ENCODE measurements at regions not wholly inside any gene's neighbourhood (a gene's known extent, or its start where the extent isn't known, plus 50 kb on each side); places are given as distances from the start of the nearest gene placed in this dataset.
A peak's percentile ranks its signal among the peaks of the same experiment; 100 is the strongest.

DNA sequence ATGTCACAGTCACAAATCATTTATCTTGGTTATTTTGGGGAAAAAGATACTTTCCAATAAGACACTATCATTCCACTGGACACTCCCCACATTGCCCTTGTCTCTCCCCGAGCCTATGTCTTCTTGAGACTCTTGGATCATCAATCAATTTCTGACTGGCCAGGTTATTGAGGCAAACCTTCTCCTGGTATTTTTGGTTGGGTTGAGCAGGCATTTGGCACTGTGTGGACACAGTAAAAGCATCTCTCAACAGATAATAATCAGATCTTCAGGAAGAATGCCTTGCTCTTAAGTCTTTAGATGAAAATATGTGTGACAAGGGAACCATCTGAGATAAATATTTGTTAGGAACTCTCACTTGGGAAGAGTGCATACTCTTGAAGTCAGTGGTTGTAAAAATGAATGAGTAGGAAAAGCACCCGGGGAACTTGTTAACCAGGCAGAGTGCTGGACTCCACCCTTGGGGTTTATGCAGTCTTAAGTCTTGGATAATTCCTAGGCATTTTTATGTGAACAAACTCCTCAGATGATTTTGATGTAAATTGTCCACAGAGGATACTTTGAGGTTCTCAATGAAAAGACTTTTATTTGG, 223.8 kb upstream of the CLINT1 start:
- no peak for DNase-seq

DNA sequence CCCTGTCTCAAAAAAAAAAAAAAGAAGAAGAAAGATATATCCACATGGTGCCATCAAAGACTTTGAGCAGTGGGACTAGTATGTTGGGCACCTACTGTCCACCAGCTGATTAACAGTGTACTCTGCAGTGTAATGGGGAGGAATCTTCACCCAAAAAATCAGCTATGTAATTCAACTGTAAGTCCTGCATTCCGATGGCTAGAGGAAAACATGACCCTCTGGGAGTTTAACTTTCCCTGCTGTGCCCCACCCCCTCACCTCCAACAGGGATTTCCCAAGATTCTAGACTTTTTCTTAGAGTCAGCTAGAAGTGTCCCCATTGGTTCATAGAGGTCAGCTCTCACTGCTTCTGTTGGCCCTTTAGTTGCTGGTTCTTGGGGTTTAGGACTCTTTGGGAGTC, 221.2 kb upstream of the CLINT1 start:
- DNase-seq = no peak

- DNase-seq = no peak
These were observed 220.2 kb upstream of the CLINT1 start for GRCh38 chr5:158079097-158079496.

- peak; percentile 53 for DNase-seq
These were observed 216.2 kb upstream of the CLINT1 start for GRCh38 chr5:158074992-158075769.

DNA sequence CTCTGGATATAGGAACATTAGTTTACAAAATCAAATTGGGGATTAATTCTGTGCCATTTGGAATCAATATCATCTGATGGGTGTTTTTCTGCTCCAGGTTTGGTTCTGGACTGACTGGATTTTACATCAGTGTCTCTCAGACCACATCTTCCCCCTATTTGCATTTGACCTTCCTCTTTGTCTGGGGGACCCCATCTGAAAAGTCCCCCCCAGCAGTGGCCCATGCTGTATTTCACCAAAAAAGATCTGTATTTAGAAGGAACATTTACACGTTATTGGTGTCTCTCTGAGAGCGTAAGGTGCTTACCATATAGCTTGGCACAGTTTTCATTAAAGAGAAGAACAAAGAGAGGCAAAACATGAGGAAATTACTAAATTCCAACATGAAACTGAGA, 215.6 kb upstream of the CLINT1 start:
- no peak for DNase-seq

DNA sequence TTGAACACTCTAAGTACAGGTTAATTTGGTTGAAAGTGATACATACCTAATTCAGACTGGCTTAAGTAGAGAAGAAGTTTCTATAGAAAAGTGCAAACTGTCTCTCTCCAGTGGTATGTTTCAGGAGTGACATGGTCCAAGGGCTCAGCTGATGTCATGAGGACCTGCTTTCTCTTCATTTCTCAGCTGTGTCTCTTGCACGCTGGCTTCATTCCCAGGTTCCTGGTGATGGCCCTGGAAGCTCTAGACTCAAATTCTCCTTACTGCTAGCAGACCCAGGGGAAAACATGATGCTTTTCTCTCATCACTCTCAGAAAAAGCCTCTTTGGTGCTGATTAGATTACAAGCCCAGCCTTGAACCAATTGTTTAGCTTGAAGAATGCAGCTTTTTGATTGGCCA, 211.9 kb upstream of the CLINT1 start:
- no peak for DNase-seq

DNA sequence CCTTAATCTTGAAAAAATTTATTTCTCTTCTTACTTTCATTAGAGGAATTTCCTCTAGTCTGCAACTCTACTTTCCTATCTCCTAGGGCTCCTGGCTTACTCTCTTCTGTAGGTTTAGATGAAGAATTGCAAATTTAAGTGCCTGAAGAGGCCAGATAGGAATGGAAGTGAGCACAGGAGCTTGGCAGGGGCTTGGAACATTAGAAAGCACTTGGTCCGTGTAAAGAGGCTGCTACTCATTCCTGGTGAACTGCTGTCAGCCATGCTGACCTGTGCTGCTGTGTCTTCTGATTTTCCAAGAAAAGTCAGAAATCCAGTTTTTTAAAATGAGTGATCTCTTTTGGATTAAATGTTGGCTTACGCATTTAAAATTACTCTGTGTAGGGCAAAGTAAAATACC, 210.9 kb upstream of the CLINT1 start:
- no peak for DNase-seq

- no peak for DNase-seq
These were observed 210.0 kb upstream of the CLINT1 start for GRCh38 chr5:158068964-158069363.

DNA sequence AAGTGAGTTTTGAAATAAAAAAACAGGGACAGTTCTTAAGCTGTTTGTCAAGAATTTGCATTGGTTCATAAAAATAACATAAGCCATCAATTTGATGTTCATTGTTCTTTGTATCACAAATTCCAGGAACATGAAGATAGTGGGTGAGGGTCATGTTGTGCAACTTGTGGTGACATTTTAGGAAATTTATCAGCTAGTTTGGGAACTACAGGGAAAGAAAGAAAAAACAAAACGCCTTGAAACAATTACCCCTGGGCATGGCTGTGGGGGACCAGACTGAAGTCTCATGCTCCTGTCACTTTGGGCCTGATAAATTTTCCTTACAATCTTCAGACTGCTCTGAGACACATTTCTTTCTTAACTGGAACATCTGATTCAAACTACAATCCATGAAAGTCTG, 207.1 kb upstream of the CLINT1 start:
- no peak for DNase-seq

- no peak for DNase-seq
These were observed 205.6 kb upstream of the CLINT1 start for GRCh38 chr5:158064334-158065123.

DNA sequence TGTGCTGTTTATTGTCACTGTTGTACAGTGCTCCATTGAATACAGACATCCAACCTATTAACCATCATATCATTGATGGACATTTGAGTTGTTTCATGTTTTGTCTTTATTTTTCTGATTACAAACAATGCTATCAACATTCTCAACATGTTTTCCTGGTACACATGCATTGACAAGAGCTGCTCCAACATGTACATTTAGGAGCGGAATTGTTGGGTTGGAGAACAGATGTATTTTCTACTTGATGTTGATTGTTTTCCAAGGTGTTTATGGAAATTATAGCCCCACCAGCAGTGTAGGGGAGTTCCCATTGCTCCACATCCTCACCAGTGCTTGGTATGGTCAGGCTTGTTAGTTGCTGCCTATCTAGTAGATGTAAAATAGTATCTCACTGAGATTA, 204.1 kb upstream of the CLINT1 start:
- DNase-seq = no peak

DNA sequence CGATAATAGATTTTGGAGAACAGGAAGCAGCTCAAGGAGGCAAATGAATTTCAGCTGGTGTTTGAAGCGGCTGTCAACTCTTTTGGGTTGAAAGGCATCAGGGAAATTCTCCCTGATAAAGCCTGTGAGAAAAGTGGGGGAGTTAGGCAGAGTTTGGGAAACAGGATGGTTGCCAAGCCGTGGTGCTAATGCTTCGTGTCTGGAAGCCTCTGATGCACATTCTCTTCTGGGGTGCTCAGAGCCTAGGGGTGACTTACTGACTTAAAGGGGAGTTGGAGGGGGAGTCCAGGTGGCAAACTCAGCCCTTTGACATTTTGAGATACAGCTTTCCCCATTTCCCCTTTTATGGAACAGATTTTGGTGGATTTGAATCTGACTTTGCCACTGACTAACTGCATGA, 202.5 kb upstream of the CLINT1 start:
- no peak for DNase-seq

DNA sequence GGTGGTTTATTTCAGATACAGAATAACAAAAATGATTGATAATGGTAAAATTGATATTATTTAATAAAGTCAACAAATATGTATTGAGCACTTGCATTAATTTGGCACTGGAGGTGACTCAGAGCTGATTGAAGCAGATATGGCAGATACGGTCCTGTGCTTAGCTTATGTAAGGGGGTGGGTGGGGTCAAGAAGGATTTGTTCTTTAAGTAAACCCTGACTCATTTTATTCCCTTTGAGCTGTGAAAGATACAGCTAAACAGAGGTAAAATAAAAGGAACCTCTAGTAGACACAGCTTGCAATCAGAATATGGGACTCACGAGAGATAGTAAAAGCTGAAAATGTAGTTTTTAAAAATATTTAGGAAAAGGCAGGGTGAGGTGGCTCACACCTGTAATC, 201.3 kb upstream of the CLINT1 start:
- no peak for DNase-seq

GRCh38 chr5:158058208-158059120, 199.5 kb upstream of the CLINT1 start:
- no peak for DNase-seq

DNA sequence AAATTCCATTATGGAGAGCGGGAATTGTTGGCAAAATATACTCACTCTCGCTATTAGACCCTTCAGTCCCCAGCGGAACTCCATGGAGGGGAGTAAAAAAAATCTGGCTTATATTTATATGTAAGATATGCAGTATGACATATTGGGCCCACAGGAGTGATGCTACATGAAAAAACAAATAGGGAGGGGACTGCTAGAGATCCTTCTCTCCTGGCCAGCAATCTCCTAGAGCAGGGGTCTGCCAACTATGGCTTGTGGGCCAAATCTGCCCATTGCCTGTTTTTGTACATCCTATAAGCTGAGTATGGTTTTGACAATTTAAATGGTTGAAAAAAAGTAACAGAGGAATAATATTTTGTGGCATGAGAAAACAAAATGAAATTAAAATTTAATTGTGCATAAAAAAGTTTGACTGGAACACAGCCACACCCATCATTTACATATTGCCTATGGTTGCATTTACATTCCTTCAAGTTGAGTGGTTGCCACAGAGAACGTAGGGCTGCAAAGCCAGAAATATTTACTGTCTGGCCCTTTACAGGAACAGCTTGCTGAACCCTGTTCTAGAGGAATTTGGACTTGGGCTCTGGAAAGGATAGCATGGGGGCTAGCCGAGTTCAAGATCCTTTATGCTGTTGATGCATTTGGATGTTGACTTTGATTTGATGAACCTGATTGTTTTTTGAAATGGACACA, 197.3 kb upstream of the CLINT1 start:
- DNase-seq = no peak

GRCh38 chr5:158055111-158055501, 196.2 kb upstream of the CLINT1 start:
- DNase-seq = no peak

GRCh38 chr5:158054223-158055110, 195.5 kb upstream of the CLINT1 start:
- DNase-seq = no peak

DNA sequence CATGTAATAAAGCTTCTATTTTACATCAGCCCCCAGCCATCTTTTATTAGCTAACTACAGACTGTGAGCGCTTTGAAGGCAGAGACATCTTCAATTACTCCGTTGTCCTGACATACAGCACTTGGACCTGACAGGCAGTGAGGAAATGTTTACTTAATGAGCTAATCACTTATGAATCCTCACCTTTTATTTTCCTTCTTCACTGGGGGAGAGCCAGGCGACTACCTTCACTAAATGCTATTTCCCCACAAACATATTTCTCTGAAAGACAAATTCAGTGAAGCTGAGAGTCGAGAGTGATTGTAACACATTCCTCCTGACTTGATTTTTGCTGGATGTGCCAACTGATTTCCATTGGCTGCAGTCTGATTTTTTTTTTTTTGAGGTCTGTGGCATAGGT, 192.1 kb upstream of the CLINT1 start:
- no peak for DNase-seq

- DNase-seq = no peak
These were observed 191.5 kb upstream of the CLINT1 start for GRCh38 chr5:158050421-158050820.

DNA sequence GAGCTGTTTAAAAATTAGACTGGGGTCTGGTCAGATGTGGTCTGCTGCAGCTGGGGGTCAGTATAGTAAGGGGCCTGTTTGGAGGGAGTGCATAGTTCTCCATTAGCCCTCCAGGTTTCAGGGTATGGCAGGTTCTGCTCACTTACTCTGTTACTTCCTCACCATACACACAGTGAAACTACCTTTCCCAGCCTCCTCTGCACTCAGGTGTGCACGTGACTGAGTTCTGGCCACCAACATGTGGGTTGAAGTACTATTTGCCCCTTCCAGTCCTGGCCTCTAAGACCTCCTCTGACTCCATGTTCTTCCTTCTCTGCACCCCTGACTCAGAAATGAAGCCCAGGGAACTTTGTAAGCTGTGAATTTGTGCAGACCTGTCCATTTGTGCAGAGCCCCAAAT, 190.5 kb upstream of the CLINT1 start:
- DNase-seq = no peak

DNA sequence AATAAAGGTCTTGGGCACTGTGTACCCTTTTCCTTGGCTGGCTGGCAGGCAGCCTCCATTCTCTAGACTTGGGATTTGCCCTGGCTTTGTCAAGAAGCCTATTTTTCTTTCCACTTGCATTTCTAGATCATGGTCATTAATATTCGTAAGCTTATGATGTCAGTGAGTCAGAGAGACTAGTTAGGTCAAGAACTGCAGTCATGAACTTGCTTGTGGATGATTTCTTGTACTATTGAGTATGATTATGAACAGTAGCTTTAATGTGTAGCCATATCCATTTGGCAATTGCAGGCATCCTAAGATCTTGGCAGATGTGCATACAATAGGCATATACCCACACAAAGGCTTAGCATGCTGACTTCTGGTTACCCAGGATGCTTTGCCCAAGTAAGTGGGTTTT, 186.8 kb upstream of the CLINT1 start:
- DNase-seq = no peak
